Peyer's patch (tissue), 4 donors: ENCODE measurements at regions not wholly inside any gene's neighbourhood (a gene's known extent, or its start where the extent isn't known, plus 50 kb on each side); places are given as distances from the start of the nearest gene placed in this dataset.

Experiments
- POLR2A ChIP-seq, 2 donors: fragments of 450-650 bp; IDR thresholded peaks; one replicate each; pipeline ENCODE4 v1.5.1; 2017; ENCODE audit warnings: antibody characterized with exemption in 2 of 2, mild to moderate bottlenecking in 2 of 2, moderate library complexity in 2 of 2
- TF ChIP-seq, protein P1 (sequence below), 6 experiments: fragments of 450-650 bp in 4 of 6; fragments of 200-600 bp in 2 of 6; sonication (generic) in 1 of 6; IDR thresholded peaks; one replicate each; pipeline ENCODE4 v1.5.1; 2017 to 2019; ENCODE audit warnings: antibody characterized with exemption in 6 of 6, mild to moderate bottlenecking in 3 of 6, moderate library complexity in 1 of 6

DNA sequence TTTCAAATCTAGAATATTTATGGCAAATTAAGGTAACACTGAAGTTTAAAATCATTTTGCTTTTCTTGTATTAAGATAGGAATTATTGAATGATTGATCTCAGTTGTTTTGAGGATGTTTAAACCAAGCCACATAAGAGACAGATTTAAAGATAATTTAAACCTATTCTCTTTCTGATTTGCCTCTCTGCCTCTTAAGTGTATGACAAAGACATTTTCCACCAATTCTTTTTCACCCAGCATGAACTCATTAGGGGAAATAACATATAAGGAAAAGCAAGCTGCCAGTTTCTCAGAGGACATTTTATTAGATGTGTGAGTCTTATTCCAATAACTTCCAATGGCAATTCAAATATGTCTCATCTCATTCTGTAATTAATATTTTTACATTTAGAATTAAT is 568.3 kb upstream of the MEF2C start:
- TF ChIP-seq, protein P1, sequence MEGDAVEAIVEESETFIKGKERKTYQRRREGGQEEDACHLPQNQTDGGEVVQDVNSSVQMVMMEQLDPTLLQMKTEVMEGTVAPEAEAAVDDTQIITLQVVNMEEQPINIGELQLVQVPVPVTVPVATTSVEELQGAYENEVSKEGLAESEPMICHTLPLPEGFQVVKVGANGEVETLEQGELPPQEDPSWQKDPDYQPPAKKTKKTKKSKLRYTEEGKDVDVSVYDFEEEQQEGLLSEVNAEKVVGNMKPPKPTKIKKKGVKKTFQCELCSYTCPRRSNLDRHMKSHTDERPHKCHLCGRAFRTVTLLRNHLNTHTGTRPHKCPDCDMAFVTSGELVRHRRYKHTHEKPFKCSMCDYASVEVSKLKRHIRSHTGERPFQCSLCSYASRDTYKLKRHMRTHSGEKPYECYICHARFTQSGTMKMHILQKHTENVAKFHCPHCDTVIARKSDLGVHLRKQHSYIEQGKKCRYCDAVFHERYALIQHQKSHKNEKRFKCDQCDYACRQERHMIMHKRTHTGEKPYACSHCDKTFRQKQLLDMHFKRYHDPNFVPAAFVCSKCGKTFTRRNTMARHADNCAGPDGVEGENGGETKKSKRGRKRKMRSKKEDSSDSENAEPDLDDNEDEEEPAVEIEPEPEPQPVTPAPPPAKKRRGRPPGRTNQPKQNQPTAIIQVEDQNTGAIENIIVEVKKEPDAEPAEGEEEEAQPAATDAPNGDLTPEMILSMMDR (IDR thresholded peaks at IDR 0.05) = no peak
- TF ChIP-seq POLR2A (IDR thresholded peaks at IDR 0.05) = no peak
